HepG2 (cell line): ENCODE measurements at regions not wholly inside any gene's neighbourhood (a gene's known extent, or its start where the extent isn't known, plus 50 kb on each side); places are given as distances from the start of the nearest gene placed in this dataset.

Source experiments
- ARNTL ChIP-seq: sonication (generic); formaldehyde crosslinking; IDR thresholded peaks from 2 replicates; pipeline ENCODE4 v1.4.0; 2020; ENCODE audit warnings: mild to moderate bottlenecking, missing genetic modification reagents
- SOX13 ChIP-seq, 3 experiments: fragments of 450-650 bp in 1 of 3; sonication (generic) in 1 of 3; formaldehyde crosslinking in 1 of 3; IDR thresholded peaks in 2 of 3; conservative IDR thresholded peaks in 1 of 3; 2 replicates each; pipeline versions ENCODE4 v1.5.0 to v1.6.1; 2016 to 2020; ENCODE audit warnings: antibody characterized with exemption in 1 of 3, mild to moderate bottlenecking in 1 of 3, missing compliant biosample characterization in 1 of 3, missing genetic modification reagents in 1 of 3, moderate library complexity in 1 of 3
- ZNF407 ChIP-seq: sonication (generic); formaldehyde crosslinking; IDR thresholded peaks from one replicate; pipeline ENCODE4 v1.5.1; 2020; ENCODE audit warnings: mild to moderate bottlenecking, missing genetic modification reagents; ENCODE audit errors: not compliant biosample characterization
- TF ChIP-seq, protein P1 (sequence below): fragments of 450-650 bp; IDR thresholded peaks from 2 replicates; pipeline ENCODE4 v1.6.1; 2016

- TF ChIP-seq ZNF407 (CRISPR knock-in tag), result no peak
- no peak for TF ChIP-seq SOX13 (IDR thresholded peaks at IDR 0.05)
- no peak for TF ChIP-seq SOX13 (CRISPR knock-in tag; conservative IDR thresholded peaks at IDR 0.05 in 1 of 2, IDR thresholded peaks at IDR 0.05 in 1 of 2)
- no peak for TF ChIP-seq ARNTL (CRISPR knock-in tag)
- TF ChIP-seq, protein P1, sequence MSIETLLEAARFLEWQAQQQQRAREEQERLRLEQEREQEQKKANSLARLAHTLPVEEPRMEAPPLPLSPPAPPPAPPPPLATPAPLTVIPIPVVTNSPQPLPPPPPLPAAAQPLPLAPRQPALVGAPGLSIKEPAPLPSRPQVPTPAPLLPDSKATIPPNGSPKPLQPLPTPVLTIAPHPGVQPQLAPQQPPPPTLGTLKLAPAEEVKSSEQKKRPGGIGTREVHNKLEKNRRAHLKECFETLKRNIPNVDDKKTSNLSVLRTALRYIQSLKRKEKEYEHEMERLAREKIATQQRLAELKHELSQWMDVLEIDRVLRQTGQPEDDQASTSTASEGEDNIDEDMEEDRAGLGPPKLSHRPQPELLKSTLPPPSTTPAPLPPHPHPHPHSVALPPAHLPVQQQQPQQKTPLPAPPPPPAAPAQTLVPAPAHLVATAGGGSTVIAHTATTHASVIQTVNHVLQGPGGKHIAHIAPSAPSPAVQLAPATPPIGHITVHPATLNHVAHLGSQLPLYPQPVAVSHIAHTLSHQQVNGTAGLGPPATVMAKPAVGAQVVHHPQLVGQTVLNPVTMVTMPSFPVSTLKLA, result no peak
Measured at GRCh38 chr1:63082766-63083165, 239.6 kb upstream of the FOXD3 start (continued).
